Suprapubic skin (tissue), 3 donors: ENCODE measurements at regions not wholly inside any gene's neighbourhood (a gene's known extent, or its start where the extent isn't known, plus 50 kb on each side); places are given as distances from the start of the nearest gene placed in this dataset.

ENCODE experiments used
- POLR2A ChIP-seq, 2 donors: fragments of 450-650 bp; IDR thresholded peaks; one replicate each; pipeline ENCODE4 v1.6.1; 2017; ENCODE audit warnings: antibody characterized with exemption in 2 of 2, mild to moderate bottlenecking in 2 of 2, moderate library complexity in 2 of 2
- TF ChIP-seq, protein P1 (sequence below), 2 donors: fragments of 200-600 bp in 1 of 2; fragments of 450-650 bp in 1 of 2; sonication (generic) in 1 of 2; IDR thresholded peaks; one replicate each; pipeline ENCODE4 v1.5.1; 2016 to 2019; ENCODE audit warnings: antibody characterized with exemption in 2 of 2, mild to moderate bottlenecking in 1 of 2, moderate library complexity in 1 of 2

DNA sequence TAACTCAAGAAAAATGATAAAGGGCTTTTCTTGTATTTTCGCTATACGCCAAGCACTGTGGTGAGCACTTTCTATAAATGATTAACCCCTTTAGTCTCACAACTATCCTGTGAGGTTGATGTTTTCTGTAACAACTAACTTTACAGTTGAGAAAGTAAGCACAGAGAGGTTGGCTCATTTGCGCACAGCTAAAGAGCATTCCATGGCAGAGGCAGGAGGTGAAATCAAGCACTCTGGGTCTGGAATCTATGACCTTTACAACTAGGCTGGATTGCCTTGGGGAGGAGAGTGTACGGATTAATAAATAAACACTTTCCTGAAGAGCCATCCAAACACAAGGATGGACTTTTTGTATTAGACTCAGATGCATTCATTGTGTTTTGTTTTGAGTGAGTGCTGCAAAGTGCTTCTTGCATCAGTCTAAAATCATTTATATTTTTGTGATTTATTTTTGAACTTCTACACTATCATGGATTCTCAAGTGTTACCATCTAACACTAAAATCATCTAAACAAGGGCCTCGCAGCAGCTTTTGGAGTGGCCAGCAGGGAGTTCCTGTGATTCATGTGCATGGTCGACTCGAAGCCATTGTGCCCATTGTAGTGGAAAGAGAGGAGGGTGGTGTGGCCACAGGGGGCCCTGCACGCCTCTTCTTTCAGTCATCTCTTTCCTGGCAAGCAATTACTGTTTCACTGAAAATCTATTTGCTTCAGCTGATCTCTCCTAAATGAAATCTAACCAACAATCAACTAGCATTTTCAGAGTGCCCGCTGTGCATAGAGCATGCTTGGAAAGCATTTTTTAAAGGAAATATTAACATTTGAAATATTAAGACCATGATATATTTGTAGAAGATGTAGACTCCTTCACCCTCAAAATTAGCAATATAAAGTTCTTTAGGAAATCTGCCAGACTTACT, 633.4 kb upstream of the COBL start:
- TF ChIP-seq POLR2A (IDR thresholded peaks at IDR 0.05): no peak
- TF ChIP-seq, protein P1, sequence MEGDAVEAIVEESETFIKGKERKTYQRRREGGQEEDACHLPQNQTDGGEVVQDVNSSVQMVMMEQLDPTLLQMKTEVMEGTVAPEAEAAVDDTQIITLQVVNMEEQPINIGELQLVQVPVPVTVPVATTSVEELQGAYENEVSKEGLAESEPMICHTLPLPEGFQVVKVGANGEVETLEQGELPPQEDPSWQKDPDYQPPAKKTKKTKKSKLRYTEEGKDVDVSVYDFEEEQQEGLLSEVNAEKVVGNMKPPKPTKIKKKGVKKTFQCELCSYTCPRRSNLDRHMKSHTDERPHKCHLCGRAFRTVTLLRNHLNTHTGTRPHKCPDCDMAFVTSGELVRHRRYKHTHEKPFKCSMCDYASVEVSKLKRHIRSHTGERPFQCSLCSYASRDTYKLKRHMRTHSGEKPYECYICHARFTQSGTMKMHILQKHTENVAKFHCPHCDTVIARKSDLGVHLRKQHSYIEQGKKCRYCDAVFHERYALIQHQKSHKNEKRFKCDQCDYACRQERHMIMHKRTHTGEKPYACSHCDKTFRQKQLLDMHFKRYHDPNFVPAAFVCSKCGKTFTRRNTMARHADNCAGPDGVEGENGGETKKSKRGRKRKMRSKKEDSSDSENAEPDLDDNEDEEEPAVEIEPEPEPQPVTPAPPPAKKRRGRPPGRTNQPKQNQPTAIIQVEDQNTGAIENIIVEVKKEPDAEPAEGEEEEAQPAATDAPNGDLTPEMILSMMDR (IDR thresholded peaks at IDR 0.05): no peak
